GM10248 (cell line): ENCODE measurements at regions not wholly inside any gene's neighbourhood (a gene's known extent, or its start where the extent isn't known, plus 50 kb on each side); places are given as distances from the start of the nearest gene placed in this dataset.

Experiments
- CTCF ChIA-PET: fragments of 300-600 bp; sonication (Branson Sonifier 250); formaldehyde crosslinking; extraction: SDS; loops from one replicate; lab custom pipeline; 2021; ENCODE audit warnings: antibody characterized with exemption; lab: Yijun Ruan, JAX
- POLR2A ChIA-PET: fragments of 350-650 bp; sonication (Branson Sonifier 250); formaldehyde crosslinking; extraction: SDS; loops from one replicate; lab custom pipeline; 2020; ENCODE audit warnings: antibody characterized with exemption; lab: Yijun Ruan, JAX
- DNase-seq: peaks from one replicate; pipeline ENCODE4 v3.0.0; 2012; ENCODE audit errors: extremely low spot score
- TF ChIP-seq, protein P1 (sequence below): IDR thresholded peaks from 2 replicates; pipeline ENCODE4 v1.5.1; 2012; ENCODE audit warnings: mild to moderate bottlenecking, low read depth; ENCODE audit errors: extremely low read depth, missing control alignments, control extremely low read depth

GRCh38 chr14:56730538-56731145, 79.6 kb downstream of the OTX2 start:
- no peak for DNase-seq
- TF ChIP-seq, protein P1, sequence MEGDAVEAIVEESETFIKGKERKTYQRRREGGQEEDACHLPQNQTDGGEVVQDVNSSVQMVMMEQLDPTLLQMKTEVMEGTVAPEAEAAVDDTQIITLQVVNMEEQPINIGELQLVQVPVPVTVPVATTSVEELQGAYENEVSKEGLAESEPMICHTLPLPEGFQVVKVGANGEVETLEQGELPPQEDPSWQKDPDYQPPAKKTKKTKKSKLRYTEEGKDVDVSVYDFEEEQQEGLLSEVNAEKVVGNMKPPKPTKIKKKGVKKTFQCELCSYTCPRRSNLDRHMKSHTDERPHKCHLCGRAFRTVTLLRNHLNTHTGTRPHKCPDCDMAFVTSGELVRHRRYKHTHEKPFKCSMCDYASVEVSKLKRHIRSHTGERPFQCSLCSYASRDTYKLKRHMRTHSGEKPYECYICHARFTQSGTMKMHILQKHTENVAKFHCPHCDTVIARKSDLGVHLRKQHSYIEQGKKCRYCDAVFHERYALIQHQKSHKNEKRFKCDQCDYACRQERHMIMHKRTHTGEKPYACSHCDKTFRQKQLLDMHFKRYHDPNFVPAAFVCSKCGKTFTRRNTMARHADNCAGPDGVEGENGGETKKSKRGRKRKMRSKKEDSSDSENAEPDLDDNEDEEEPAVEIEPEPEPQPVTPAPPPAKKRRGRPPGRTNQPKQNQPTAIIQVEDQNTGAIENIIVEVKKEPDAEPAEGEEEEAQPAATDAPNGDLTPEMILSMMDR, result no peak
- POLR2A ChIA-PET, result no interaction called here
- CTCF ChIA-PET, result interaction anchor here (1.1 to 3.3 kb wide), 2 partner anchors 10 kb away, joined by 3 to 11 read pairs; no protein-coding TSS in a partner anchor

GRCh38 chr14:56724013-56724412, 86.3 kb downstream of the OTX2 start:
- DNase-seq, result no peak
- CTCF ChIA-PET, result interaction anchor here (2.5 kb wide), 1 partner anchor 12 kb away, joined by 7 read pairs; no protein-coding TSS in a partner anchor
- POLR2A ChIA-PET, result no interaction called here

GRCh38 chr14:56723418-56723817, 86.9 kb downstream of the OTX2 start:
- ChIA-PET POLR2A (no interaction called here), CTCF (interaction anchor here (2.5 kb wide), 1 partner anchor 13 kb away, joined by 7 read pairs; no protein-coding TSS in a partner anchor)
- TF ChIP-seq, protein P1, result no peak
- no peak for DNase-seq

More at GRCh38 chr14:56724013-56724412, 86.3 kb downstream of the OTX2 start:
- TF ChIP-seq, protein P1, result no peak

DNA sequence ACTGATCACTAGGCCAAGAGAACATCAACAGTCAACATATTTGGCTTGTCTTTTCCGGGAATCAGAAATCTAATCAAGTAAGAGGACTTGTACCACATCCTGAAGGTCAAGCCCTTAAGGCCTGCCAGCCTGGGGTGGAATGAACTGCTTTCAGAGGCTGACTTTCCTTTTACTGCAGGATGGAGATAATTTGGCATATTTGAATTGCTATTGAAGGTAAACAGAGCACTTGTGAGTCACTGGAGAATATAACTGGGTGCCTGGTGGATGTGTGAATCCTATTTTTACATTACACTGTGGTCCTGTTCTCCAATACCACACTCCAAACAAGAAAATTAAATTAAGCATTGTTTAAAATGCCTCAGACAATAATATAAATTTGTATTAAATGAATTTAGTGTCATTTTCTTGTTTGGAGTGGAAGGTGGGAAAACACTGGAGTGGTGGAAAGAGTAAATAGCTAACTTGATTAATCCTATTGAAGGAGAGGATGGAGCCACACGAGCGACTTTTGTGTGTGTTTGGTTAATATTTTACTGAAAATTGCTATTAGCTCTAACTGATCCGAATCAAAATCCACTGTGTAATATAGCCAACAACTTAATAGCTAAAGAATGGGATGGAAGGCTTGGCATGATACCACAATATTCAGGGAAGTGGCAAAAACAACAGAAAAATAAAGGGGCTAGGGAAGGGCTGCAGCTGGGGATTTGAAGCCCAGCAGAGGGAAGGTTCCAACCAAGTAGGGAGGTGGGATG, 89.4 kb downstream of the OTX2 start:
- ChIA-PET CTCF (interaction anchor here (2.2 kb wide), 1 partner anchor 10 kb away, joined by 11 read pairs; no protein-coding TSS in a partner anchor), POLR2A (no interaction called here)
- DNase-seq, result no peak
- TF ChIP-seq, protein P1, result no peak

DNA sequence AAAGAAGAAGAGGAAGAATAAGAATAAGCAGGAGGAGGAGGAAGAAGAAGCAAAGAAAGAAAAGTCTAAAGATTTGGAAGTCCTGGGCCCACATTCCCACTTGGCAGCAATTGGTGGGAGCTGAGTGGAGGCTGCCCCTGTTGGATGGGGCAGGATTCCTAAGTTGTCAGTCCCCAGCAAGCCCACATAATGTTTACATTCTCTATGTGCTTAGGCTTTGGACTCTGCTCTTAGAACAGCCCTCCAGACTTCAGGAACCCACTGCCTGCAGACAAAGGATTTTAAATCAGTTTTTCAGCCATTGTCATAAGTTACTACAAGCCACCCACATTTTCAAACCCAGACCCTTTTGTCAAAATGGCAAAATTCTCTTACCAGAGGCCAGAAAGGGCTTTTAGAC, 92.0 kb downstream of the OTX2 start:
- ChIA-PET CTCF (no interaction called here), POLR2A (no interaction called here)
- TF ChIP-seq, protein P1, result no peak
- DNase-seq, result no peak

DNA sequence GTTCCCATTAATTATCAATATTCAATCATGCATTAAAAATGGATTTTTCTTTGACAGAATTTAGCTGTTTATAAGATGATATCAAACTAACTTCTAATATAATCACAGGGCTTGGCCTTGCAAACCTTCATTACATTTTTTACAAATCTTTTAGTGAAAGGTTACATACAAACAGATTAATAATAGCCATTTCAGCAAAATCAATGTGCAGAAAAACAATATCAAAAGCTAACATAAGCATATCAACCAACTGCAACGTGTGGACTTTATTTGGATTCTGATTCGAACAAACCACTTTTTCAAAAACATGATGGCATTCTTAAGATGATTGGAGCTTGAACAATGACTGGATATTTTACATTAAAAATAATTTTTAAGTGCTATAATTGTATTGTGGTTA, 93.6 kb downstream of the OTX2 start:
- CTCF ChIA-PET, result no interaction called here

More for the DNA sequence above, 93.6 kb downstream of the OTX2 start:
- TF ChIP-seq, protein P1, result no peak
- POLR2A ChIA-PET, result no interaction called here
- no peak for DNase-seq
